NT2/D1 (cell line): ENCODE measurements at regions not wholly inside any gene's neighbourhood (a gene's known extent, or its start where the extent isn't known, plus 50 kb on each side); places are given as distances from the start of the nearest gene placed in this dataset.

Experiments used
- SUZ12 ChIP-seq: IDR thresholded peaks from 2 replicates; pipeline ENCODE4 v1.6.1; 2011; ENCODE audit not compliant: insufficient read length, insufficient read depth; ENCODE audit errors: extremely low read depth
- ZNF274 ChIP-seq: IDR thresholded peaks from 2 replicates; pipeline ENCODE4 v1.6.1; 2011; ENCODE audit warnings: mild to moderate bottlenecking, low read depth, low read length

DNA sequence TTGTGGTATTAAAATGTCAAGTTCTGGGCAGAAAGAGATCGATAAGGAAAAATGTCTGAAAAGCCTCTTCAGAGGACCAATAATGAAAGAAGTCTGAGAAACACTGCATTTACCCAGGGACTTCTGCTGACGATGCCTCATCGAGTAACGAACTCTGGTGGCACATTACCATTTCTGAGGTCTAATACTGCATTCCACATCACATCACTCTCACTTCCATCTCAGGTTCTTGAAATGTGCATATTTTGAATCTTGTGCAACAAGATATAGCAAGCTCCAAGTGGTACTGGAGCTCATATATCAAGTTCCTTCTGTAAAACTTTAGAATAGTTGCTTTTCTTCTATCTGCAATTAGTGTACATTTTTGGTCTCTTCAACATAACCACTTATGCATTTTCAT, 619.1 kb upstream of the DDX18 start:
- TF ChIP-seq ZNF274 (no peak), SUZ12 (no peak)
